ENCODE measurements at regions not wholly inside any gene's neighbourhood (a gene's known extent, or its start where the extent isn't known, plus 50 kb on each side); places are given as distances from the start of the nearest gene placed in this dataset.

GRCh38 chr7:26513948-26514347 lies 222.3 kb downstream of the SNX10 start:
- DNase-seq (ENCODE audit: low spot score), result no peak

- no peak for DNase-seq (ENCODE audit: low spot score)
These were observed 223.0 kb downstream of the SNX10 start for GRCh38 chr7:26514633-26515032.

- no peak for DNase-seq (ENCODE audit: low spot score)
These were observed 223.7 kb downstream of the SNX10 start for GRCh38 chr7:26515314-26515842.

- no peak for DNase-seq (ENCODE audit: low spot score)
These were observed 228.8 kb downstream of the SNX10 start for GRCh38 chr7:26520483-26520882.

- no peak for DNase-seq (ENCODE audit: low spot score)
These were observed 231.0 kb downstream of the SNX10 start for GRCh38 chr7:26522633-26523032.

GRCh38 chr7:26525398-26526264 lies 234.0 kb downstream of the SNX10 start:
- DNase-seq (ENCODE audit: low spot score), result no peak

- DNase-seq (ENCODE audit: low spot score), result no peak
These were observed 234.6 kb downstream of the SNX10 start for GRCh38 chr7:26526265-26526587.

- DNase-seq (ENCODE audit: low spot score), result no peak
These were observed 240.3 kb downstream of the SNX10 start for GRCh38 chr7:26531926-26532325.

- no peak for DNase-seq (ENCODE audit: low spot score)
These were observed 240.8 kb downstream of the SNX10 start for GRCh38 chr7:26532471-26532870.

GRCh38 chr7:26533217-26533616 lies 241.6 kb downstream of the SNX10 start:
- no peak for DNase-seq (ENCODE audit: low spot score)

- no peak for DNase-seq (ENCODE audit: low spot score)
These were observed 243.2 kb downstream of the SNX10 start for GRCh38 chr7:26534649-26535482.

GRCh38 chr7:26535483-26536007 lies 243.9 kb downstream of the SNX10 start:
- DNase-seq (ENCODE audit: low spot score), result no peak

GRCh38 chr7:26538216-26538615 lies 246.6 kb downstream of the SNX10 start:
- no peak for DNase-seq (ENCODE audit: low spot score)

GRCh38 chr7:26538689-26539088 lies 247.0 kb downstream of the SNX10 start:
- DNase-seq (ENCODE audit: low spot score), result no peak

- no peak for DNase-seq (ENCODE audit: low spot score)
These were observed 251.7 kb downstream of the SNX10 start for GRCh38 chr7:26543340-26543739.

- no peak for DNase-seq (ENCODE audit: low spot score)
These were observed 252.3 kb downstream of the SNX10 start for GRCh38 chr7:26543951-26544350.

GRCh38 chr7:26546508-26547053 lies 254.9 kb downstream of the SNX10 start:
- DNase-seq (ENCODE audit: low spot score), result no peak

- DNase-seq (ENCODE audit: low spot score), result no peak
These were observed 255.5 kb downstream of the SNX10 start for GRCh38 chr7:26547156-26547555.

- DNase-seq (ENCODE audit: low spot score), result no peak
These were observed 257.8 kb downstream of the SNX10 start for GRCh38 chr7:26549281-26549944.

- DNase-seq (ENCODE audit: low spot score), result no peak
These were observed 258.8 kb downstream of the SNX10 start for GRCh38 chr7:26550492-26550891.

- no peak for DNase-seq (ENCODE audit: low spot score)
These were observed 260.1 kb downstream of the SNX10 start for GRCh38 chr7:26551740-26552139.

- DNase-seq (ENCODE audit: low spot score), result no peak
These were observed 261.5 kb downstream of the SNX10 start for GRCh38 chr7:26553128-26553527.

Measured in pons (tissue), 1 donor.